ENCODE measurements at regions not wholly inside any gene's neighbourhood (a gene's known extent, or its start where the extent isn't known, plus 50 kb on each side); places are given as distances from the start of the nearest gene placed in this dataset.
"Not testable (repeated sequence)": the region's sequence is repeated elsewhere in the genome, so short reads cannot be mapped to it uniquely, and the experiment has no call there.

- no peak for DNase-seq (ENCODE audit: extremely low read depth in 1 of 2, low read depth in 1 of 2)
These were observed 83.2 kb upstream of the TNP1 start for GRCh38 chr2:216943109-216943508.

- no peak for DNase-seq (ENCODE audit: extremely low read depth in 1 of 2, low read depth in 1 of 2)
These were observed 82.6 kb upstream of the TNP1 start for GRCh38 chr2:216942465-216942864.

GRCh38 chr2:216942016-216942415 lies 82.2 kb upstream of the TNP1 start:
- no peak for DNase-seq (ENCODE audit: extremely low read depth in 1 of 2, low read depth in 1 of 2)

GRCh38 chr2:216936954-216937357 lies 77.1 kb upstream of the TNP1 start:
- no peak for DNase-seq (ENCODE audit: extremely low read depth in 1 of 2, low read depth in 1 of 2)

- no peak for DNase-seq (ENCODE audit: extremely low read depth in 1 of 2, low read depth in 1 of 2)
These were observed 74.8 kb upstream of the TNP1 start for GRCh38 chr2:216934623-216935022.

GRCh38 chr2:216934151-216934550 lies 74.3 kb upstream of the TNP1 start:
- DNase-seq (ENCODE audit: extremely low read depth in 1 of 2, low read depth in 1 of 2) = no peak

GRCh38 chr2:216932863-216933548 lies 73.1 kb upstream of the TNP1 start:
- no peak for DNase-seq (ENCODE audit: extremely low read depth in 1 of 2, low read depth in 1 of 2)

- DNase-seq (ENCODE audit: extremely low read depth in 1 of 2, low read depth in 1 of 2) = no peak
These were observed 72.4 kb upstream of the TNP1 start for GRCh38 chr2:216932113-216932862.

GRCh38 chr2:216930716-216931115 lies 70.9 kb upstream of the TNP1 start:
- no peak for DNase-seq (ENCODE audit: extremely low read depth in 1 of 2, low read depth in 1 of 2)

- not testable (repeated sequence) for DNase-seq (ENCODE audit: extremely low read depth in 1 of 2, low read depth in 1 of 2)
These were observed 69.5 kb upstream of the TNP1 start for GRCh38 chr2:216929338-216929737.

- DNase-seq (ENCODE audit: extremely low read depth in 1 of 2, low read depth in 1 of 2) = no peak
These were observed 67.3 kb upstream of the TNP1 start for GRCh38 chr2:216927163-216927562.

GRCh38 chr2:216925636-216926366 lies 65.9 kb upstream of the TNP1 start:
- DNase-seq (ENCODE audit: extremely low read depth in 1 of 2, low read depth in 1 of 2) = no peak

GRCh38 chr2:216925006-216925405 lies 65.1 kb upstream of the TNP1 start:
- DNase-seq (ENCODE audit: extremely low read depth in 1 of 2, low read depth in 1 of 2) = no peak

GRCh38 chr2:216923706-216924105 lies 63.8 kb upstream of the TNP1 start:
- DNase-seq (ENCODE audit: extremely low read depth in 1 of 2, low read depth in 1 of 2) = no peak

GRCh38 chr2:216922175-216922780 lies 62.4 kb upstream of the TNP1 start:
- DNase-seq (ENCODE audit: extremely low read depth in 1 of 2, low read depth in 1 of 2) = no peak

- no peak for DNase-seq (ENCODE audit: extremely low read depth in 1 of 2, low read depth in 1 of 2)
These were observed 61.1 kb upstream of the TNP1 start for GRCh38 chr2:216920937-216921456.

- DNase-seq (ENCODE audit: extremely low read depth in 1 of 2, low read depth in 1 of 2) = no peak
These were observed 60.4 kb upstream of the TNP1 start for GRCh38 chr2:216920143-216920876.

- no peak for DNase-seq (ENCODE audit: extremely low read depth in 1 of 2, low read depth in 1 of 2)
These were observed 58.3 kb upstream of the TNP1 start for GRCh38 chr2:216918088-216918680.

GRCh38 chr2:216916956-216917650 lies 57.2 kb upstream of the TNP1 start:
- DNase-seq (ENCODE audit: extremely low read depth in 1 of 2, low read depth in 1 of 2) = no peak
